T-helper 17 cell (primary cell): ENCODE measurements at regions not wholly inside any gene's neighbourhood (a gene's known extent, or its start where the extent isn't known, plus 50 kb on each side); places are given as distances from the start of the nearest gene placed in this dataset.

Experiments used
- ATAC-seq: fragments of 150-1000 bp; cut with Tn5 transposase; 2 replicates; pipeline ENCODE4 v1.10.0; 2021; ENCODE audit warnings: mild to moderate bottlenecking, moderate library complexity
- DNase-seq, 3 donors: peaks; one replicate each; pipeline versions ENCODE4 v3.0.0 to v3.0.0-alpha.2; 2020 to 2021
- H3K9me3 ChIP-seq: one replicate; pipeline ENCODE4 v1.7.0; 2013; ENCODE audit warnings: low read length, mild to moderate bottlenecking; ENCODE audit not compliant: control insufficient read depth, poor library complexity, severe bottlenecking
- H3K27ac Mint-ChIP-seq: one replicate; pipeline ENCODE4 v1.8.0; 2022; ENCODE audit warnings: mild to moderate bottlenecking, moderate library complexity, mixed read lengths
- H3K27me3 Mint-ChIP-seq: one replicate; pipeline ENCODE4 v1.8.0; 2022; ENCODE audit warnings: mixed read lengths
- H3K36me3 Mint-ChIP-seq: one replicate; pipeline ENCODE4 v1.8.0; 2022; ENCODE audit warnings: low read depth, mixed read lengths
- H3K4me1 Mint-ChIP-seq: one replicate; pipeline ENCODE4 v1.8.0; 2022; ENCODE audit warnings: mild to moderate bottlenecking, mixed read lengths
- H3K4me3 Mint-ChIP-seq: one replicate; pipeline ENCODE4 v1.8.0; 2022; ENCODE audit warnings: mild to moderate bottlenecking, moderate library complexity, mixed read lengths

DNA sequence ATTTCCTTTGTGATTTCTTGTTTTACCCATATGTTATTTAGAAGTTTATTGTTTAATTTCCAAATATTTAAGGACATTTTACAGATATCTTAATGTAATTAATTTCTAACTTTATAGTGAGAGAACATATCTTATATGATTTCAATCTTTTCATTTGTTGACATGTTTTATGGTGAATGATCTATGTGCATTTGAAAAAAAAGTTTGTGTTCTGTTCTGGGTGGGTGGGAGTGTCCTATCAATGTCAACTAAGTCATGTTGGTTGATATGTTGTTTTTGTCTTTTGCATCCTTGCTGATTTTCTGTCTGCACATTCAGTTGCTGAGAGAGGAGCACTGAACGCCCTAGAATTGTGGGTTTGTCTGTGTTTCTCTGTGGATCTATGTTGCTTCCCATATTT, 50.3 kb upstream of the CBFA2T3 start:
- no peak for DNase-seq
- Mint-ChIP-seq H3K4me3 (no peak overlapping the region), H3K36me3 (peaks cover 7% of the 10 kb centered on the region), H3K27ac (no peak overlapping the region), H3K27me3 (peaks cover 7% of the 10 kb centered on the region), H3K4me1 (peaks cover 13% of the 10 kb centered on the region)
- no peak for ATAC-seq
- H3K9me3 ChIP-seq: peaks cover 5% of the 10 kb centered on the region

DNA sequence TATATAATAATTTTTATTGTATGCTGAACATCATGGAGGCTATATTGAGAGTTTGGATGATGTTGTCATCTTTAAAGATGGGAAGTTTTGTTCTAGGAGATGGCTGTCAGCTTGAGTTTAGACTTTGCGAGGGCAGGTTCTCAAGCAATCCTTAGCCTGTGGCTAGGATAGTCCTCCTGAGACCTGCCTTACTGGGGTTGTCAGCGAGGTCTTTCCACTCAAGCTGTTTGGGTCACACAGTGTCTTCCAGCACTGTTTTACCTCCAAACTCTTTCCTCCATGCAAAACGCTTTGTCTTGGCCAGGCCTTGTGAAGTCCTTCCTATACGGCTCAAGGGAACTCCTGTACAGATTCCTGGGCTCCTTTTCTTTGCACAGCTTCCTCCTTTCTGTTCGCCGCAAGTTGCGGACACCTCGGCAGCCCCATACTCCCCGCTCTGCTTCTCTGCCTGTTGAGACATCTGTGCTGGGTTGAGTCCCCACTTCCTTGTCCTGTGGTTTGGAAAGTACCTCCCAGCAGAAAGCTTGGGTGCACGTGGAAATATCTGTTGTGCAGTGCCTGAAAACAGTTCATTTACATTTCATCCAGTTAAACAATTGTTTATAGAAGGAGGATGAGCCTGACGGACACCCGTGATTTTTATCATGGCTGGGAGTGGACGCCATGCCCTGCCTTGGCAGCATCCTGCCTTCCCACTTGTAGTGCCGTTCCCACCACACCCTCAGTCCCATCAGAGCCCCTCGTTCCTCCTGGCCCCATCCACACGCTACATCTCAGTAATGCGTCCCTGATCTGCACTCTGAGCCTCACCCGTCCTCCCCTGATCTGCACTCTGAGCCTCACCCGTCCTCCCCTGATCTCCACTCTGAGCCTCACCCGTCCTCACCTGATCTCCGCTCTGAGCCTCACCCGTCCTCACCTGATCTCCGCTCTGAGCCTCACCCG, 55.0 kb upstream of the CBFA2T3 start:
- peak overlapping the region; percentile 85 for H3K4me3 Mint-ChIP-seq
- peaks cover 22% of the 10 kb centered on the region for H3K4me1 Mint-ChIP-seq
- no peaks in the 10 kb centered on the region for H3K27me3 Mint-ChIP-seq
- H3K27ac Mint-ChIP-seq: peak overlapping the region; percentile 73
- ATAC-seq: peak; percentile 99
- H3K9me3 ChIP-seq: no peaks in the 10 kb centered on the region
- no peaks in the 10 kb centered on the region for H3K36me3 Mint-ChIP-seq
- peak; percentile 26 to 61 (median 39) for DNase-seq

DNA sequence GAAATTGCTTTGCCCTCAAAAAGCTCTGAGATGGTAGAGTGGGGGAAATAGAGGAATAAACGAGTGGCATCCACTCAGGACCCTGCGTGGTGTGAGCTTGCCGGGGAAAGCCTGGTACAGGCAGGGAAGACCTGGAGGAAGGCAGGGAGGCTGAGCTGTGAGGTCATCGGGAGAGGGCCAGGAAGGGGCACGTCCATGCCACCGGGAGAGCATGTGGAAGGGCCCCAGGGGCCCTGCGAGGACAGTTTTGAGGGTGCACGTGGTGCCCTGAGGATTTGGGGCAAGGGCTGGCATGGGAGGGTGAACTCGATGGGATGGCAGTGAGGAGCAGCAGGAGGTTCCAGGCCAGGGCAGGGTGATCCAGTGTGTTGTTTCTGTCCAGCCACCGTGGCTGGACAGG, 56.3 kb upstream of the CBFA2T3 start:
- peaks cover 6% of the 10 kb centered on the region for H3K27me3 Mint-ChIP-seq
- H3K27ac Mint-ChIP-seq: peak overlapping the region; percentile 73
- no peaks in the 10 kb centered on the region for H3K9me3 ChIP-seq
- H3K4me1 Mint-ChIP-seq: peaks cover 22% of the 10 kb centered on the region
- ATAC-seq (no peak), DNase-seq (no peak)
- no peaks in the 10 kb centered on the region for H3K36me3 Mint-ChIP-seq
- peak overlapping the region; percentile 43 for H3K4me3 Mint-ChIP-seq

DNA sequence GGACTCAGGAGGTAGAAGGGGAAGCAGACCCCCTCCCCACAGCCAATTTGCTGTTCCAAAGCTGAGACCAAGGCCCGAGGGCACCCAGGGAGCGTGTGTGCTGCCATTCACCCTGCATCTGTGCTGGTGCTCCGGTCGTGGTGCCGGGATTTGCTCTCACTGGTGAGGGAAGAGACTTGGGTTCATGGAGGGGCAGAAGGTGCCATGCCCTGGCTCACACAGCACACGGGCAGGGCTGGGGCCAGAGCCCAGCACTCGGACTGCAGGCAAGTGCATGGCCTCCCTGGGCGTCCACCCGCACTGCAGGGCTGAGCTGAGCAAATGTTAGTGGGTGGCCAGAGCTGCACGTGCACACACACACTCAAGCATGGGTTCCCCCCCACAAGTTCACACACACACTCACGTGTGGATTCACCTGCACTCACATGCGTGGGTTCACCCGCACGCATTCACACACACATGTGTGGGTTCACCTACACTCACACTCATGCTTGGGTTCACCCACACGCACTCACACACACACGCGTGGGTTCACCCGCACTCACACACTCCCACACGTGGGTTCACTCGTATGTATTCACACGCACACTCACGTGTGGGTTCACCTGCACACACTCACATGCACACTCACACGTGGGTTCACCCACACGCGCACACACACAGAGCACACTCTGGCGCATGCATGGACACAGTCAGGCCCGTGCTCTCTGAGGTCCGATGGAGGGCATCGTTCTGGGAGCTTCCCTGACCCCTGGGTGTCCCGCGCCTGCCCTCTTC, 57.0 kb upstream of the CBFA2T3 start:
- no peaks in the 10 kb centered on the region for H3K9me3 ChIP-seq
- ATAC-seq: no peak
- peak overlapping the region; percentile 36 for H3K4me3 Mint-ChIP-seq
- H3K27ac Mint-ChIP-seq: peak overlapping the region; percentile 73
- no peak for DNase-seq
- peaks cover 22% of the 10 kb centered on the region for H3K4me1 Mint-ChIP-seq
- no peaks in the 10 kb centered on the region for H3K36me3 Mint-ChIP-seq
- H3K27me3 Mint-ChIP-seq: peaks cover 6% of the 10 kb centered on the region

DNA sequence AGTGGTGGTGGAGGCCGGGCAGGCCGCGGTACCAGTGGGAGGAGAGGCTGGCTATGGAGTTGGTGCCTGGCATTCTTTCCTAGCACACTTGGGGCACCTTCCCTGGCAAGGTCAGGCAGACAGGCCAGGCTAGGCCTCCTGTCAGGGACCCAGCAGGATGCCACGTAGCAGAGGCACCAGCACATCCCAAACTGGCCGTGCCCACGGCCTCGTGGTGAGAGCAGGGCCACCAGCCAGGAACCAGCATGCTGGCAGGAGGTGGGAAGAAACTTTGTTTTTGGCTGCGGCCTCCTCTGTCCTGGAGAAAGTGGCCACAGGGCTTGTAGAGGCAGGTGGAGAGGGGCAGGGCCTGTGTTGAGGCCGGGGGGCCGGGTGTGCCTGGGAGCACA, 57.6 kb upstream of the CBFA2T3 start:
- peaks cover 22% of the 10 kb centered on the region for H3K4me1 Mint-ChIP-seq
- peaks cover 6% of the 10 kb centered on the region for H3K27me3 Mint-ChIP-seq
- DNase-seq (no peak), ATAC-seq (no peak)
- H3K27ac Mint-ChIP-seq: peak overlapping the region; percentile 14
- H3K36me3 Mint-ChIP-seq: no peaks in the 10 kb centered on the region
- no peaks in the 10 kb centered on the region for H3K9me3 ChIP-seq
- H3K4me3 Mint-ChIP-seq: peak overlapping the region; percentile 36

DNA sequence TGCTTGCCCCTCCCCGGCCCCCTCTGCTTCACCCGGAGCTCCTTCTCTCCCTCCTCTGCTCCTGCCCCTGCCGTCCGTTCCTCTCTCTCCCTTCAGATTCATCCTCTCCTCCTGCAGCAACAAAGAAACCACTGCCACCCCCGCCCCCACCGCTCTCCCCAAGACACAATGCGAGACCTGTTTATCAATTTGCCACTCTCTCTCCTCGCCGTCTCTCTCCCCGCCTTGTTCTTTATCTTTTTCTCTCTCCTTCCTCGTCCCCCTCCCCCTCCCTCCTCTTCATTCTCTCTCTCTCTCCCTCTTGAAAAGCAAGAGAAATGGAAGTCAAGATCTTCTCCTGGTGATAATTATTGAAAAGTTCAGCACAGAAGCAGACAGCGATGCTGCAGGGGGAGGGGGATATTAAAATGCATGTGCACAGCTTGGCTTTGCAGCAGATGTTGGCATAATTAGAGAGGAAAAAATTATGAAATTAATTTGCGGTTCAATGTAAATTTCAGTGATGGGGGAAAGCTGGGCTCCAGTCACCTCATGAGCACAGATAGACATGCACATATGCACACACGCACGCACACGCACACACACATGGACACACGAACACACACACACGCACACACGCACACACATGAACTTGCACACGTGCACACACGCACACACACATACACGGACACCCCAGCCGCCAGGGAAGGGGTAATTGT, 58.1 kb upstream of the CBFA2T3 start:
- no peaks in the 10 kb centered on the region for H3K9me3 ChIP-seq
- DNase-seq (no peak), ATAC-seq (no peak)
- no peaks in the 10 kb centered on the region for H3K36me3 Mint-ChIP-seq
- peaks cover 6% of the 10 kb centered on the region for H3K27me3 Mint-ChIP-seq
- H3K4me1 Mint-ChIP-seq: peaks cover 22% of the 10 kb centered on the region
- no peak overlapping the region for H3K27ac Mint-ChIP-seq
- H3K4me3 Mint-ChIP-seq: no peak overlapping the region

DNA sequence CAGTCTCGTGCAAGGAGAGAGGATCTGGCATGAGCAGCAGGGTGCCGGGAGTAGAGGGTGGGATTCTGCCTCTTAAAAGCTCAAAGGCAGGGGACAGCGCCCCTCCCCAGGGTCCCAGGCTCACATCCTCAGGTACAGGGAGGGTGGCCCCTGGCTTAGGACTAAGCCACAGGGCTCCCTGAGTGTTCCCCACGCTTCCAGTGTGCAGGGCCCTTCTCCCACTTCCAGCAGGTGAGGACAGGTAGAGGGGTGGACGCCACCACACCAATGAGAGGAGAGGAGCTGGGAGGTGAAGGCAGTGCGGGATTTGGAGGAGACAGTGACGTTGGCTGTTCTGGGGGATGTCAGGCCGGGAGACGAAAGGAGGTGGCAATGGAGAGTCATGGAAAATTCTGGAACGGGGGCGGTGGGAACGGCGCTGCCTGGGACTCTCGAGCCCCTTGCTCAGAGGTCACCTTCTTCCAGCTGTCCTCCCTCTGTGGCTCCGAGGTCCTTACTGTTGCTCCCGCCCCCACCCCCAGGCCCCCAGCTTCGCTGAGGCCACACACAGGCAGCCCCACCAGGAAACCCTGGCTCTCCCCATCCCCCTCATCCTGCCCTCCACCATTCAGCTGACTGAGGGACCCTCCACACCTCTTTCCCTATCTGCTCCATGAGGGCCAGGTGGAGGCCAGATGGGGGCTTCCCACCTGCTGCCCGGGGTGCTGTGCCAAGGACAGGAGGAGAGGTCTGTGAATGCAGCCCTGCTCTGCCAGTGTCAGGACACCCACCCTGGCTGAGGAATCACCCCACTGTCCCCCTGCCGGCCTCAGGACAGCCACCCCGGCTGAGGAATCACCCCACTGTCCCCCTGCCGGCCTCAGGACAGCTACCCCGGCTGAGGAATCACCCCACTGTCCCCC, 57.7 kb upstream of the ACSF3 start:
- DNase-seq: peak in 1 of 3 donors; percentile 1
- Mint-ChIP-seq H3K4me1 (peaks cover 20% of the 10 kb centered on the region), H3K27ac (no peak overlapping the region), H3K27me3 (peaks cover 6% of the 10 kb centered on the region), H3K36me3 (no peaks in the 10 kb centered on the region), H3K4me3 (no peak overlapping the region)
- no peak for ATAC-seq
- no peaks in the 10 kb centered on the region for H3K9me3 ChIP-seq

DNA sequence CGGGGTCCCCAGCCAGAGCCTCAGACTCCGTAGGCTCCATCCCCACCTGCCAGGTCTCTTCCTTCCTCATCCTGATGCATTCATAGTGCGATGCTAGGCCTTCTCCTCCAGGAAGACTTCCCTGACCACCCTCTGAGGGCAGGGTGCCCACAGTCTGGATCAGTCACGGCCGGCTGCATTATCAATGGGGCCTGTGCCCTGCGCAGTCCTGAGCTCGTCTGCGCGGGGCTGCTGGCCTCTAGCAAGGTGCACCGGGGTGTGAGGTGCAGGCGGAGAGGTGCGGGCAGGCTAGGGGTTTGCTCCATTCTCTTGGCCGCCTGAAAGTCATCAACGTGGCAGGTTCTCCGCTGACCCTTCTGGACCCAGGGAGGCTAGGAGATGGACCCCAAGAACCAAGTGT, 56.9 kb upstream of the ACSF3 start:
- DNase-seq (no peak), ATAC-seq (no peak)
- peaks cover 6% of the 10 kb centered on the region for H3K27me3 Mint-ChIP-seq
- no peaks in the 10 kb centered on the region for H3K9me3 ChIP-seq
- no peak overlapping the region for H3K4me3 Mint-ChIP-seq
- peaks cover 17% of the 10 kb centered on the region for H3K4me1 Mint-ChIP-seq
- no peaks in the 10 kb centered on the region for H3K36me3 Mint-ChIP-seq
- H3K27ac Mint-ChIP-seq: no peak overlapping the region

DNA sequence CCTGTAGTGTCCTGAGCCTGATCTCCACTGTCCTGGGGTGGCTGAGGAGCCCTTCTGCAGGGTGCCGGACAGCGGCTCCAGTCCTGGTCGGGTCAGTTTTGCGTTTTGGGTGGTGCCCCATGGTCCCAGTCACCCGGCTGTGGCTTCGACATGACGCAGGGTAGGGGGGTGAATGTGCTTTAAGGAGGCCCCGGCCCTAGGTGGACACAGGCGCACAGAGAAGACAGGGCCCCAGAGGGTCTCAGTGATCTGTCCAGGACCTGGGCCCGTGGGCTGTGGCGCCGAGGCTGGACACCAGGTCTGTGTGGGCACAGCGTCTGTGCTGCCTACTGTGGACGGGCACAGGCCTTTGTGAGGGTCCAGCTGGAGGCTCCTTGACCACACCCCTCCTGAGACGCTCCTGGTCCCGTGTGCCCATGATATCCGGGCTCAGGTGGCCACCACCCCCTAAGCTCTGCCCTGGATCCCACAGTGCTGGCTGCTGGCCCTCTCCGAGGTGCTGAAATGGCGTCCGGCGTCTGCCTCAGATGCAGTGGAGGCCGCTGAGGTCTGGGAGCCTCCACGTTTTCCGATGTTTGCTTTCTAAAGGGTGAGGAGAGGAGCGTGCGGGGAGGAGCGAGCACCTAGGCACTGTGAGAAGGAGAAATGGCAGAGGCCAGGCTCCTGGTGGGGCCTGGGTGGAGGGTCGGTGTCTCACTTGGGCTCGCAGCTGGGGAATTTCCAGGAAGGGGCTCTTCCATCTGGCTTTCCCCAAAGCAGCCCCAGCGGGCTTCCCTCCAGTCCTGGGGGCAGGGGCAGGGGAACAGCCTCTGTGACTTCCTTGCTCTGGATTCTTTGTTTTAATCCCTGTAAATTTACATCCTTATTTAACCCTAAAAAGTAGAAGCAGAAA, 56.1 kb upstream of the ACSF3 start:
- Mint-ChIP-seq H3K4me1 (peaks cover 10% of the 10 kb centered on the region), H3K4me3 (no peak overlapping the region), H3K27ac (no peak overlapping the region), H3K27me3 (peaks cover 6% of the 10 kb centered on the region), H3K36me3 (no peaks in the 10 kb centered on the region)
- no peaks in the 10 kb centered on the region for H3K9me3 ChIP-seq
- ATAC-seq: peak; percentile 54
- DNase-seq: peak in 1 of 3 donors; percentile 23

DNA sequence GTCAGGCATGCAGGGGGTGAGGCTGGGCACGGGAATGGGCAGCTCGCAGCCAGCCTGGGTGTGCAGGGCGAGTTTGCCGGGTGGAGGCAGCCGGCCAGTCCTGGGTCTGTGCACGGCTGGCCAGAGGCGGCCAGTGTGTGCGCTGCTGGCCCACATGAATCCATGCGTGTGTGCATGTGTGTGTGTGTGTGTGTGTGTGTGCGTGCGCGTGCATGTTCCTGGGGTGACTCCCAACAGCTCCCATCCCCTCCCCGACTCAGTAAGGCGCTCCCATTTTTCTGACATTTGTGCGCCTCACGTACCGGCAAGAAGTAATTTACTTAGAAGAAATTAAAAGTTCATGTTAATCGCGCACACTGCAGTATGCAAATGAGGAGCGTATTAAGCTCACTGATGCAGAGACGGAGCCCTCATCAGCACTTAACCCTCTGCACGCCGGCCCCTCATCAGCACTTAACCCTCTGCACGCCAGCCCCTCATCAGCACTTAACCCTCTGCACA, 55.4 kb upstream of the ACSF3 start:
- Mint-ChIP-seq H3K27me3 (peaks cover 6% of the 10 kb centered on the region), H3K4me3 (no peak overlapping the region), H3K27ac (no peak overlapping the region), H3K4me1 (peaks cover 6% of the 10 kb centered on the region), H3K36me3 (no peaks in the 10 kb centered on the region)
- no peak for ATAC-seq
- H3K9me3 ChIP-seq: no peaks in the 10 kb centered on the region
- no peak for DNase-seq

DNA sequence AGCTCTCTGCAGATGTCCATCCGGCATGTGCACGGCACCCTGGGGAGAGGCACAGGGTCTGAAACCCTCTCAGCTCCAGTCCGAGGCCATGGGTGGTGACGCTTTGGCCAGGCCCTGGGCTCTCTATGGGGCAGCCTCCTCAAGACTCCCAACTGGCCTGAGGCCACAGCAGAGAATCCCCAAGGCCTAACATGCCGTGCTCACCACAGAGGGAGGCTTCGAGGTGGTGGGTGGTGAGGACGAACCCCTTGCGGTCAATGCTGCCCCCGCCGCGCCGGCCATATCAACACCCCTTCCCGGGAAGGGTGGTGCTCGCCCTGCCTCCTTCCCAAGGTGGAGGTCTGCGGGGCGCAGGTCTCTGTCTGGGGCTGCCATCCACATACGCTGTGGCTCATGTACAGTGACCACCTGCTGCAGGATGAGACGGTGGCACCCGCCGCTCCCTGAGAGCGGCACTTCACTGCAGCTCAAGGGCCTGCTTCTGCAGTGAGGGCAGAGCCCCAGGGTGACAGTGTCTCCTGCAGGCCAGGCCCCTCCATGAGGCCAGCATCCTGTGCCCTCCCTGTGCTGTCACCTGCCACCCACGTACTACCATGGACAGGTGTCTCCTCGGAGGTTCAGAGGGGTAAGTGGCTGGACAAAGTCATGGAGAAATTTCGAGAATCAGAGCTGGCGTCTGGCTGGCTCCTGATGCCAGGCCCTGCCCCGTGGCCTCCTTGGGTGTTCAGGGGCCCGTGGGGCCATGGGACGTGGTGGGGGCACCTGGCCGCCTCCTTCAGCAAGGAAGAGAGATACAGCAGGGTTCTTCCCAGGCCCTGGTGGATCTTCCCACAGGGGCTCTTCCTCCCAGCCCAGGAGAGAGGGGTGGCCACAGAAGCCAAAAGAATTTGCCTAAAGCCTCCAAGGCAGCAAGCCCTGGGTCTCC, 54.6 kb upstream of the ACSF3 start:
- DNase-seq (no peak), ATAC-seq (no peak)
- H3K27me3 Mint-ChIP-seq: peaks cover 6% of the 10 kb centered on the region
- H3K4me1 Mint-ChIP-seq: peaks cover 2% of the 10 kb centered on the region
- no peaks in the 10 kb centered on the region for H3K36me3 Mint-ChIP-seq
- H3K9me3 ChIP-seq: no peaks in the 10 kb centered on the region
- H3K4me3 Mint-ChIP-seq: no peak overlapping the region
- no peak overlapping the region for H3K27ac Mint-ChIP-seq
